Thymus (tissue), 11 donors: ENCODE measurements at regions not wholly inside any gene's neighbourhood (a gene's known extent, or its start where the extent isn't known, plus 50 kb on each side); places are given as distances from the start of the nearest gene placed in this dataset.

Experiments
- DNase-seq, 9 donors: peaks; one replicate each; pipeline ENCODE4 v3.0.0-alpha.2; 2013; ENCODE audit warnings: low spot score in 9 of 9, low read depth in 6 of 9, missing footprints in 1 of 9
- H3K27ac ChIP-seq, 2 donors: one replicate each; pipeline ENCODE4 v1.5.1; 2013; ENCODE audit warnings: control low read depth in 1 of 2, low read depth in 1 of 2, low read length in 1 of 2, mild to moderate bottlenecking in 1 of 2, moderate library complexity in 1 of 2
- H3K27me3 ChIP-seq, 2 donors: one replicate each; pipeline ENCODE4 v1.5.1; 2013; ENCODE audit warnings: low read length in 1 of 2; ENCODE audit not compliant: control insufficient read depth in 2 of 2, insufficient read depth in 1 of 2
- H3K36me3 ChIP-seq, 2 donors: one replicate each; pipeline ENCODE4 v1.5.1; 2013; ENCODE audit warnings: low read length in 1 of 2, mild to moderate bottlenecking in 1 of 2, moderate library complexity in 1 of 2; ENCODE audit not compliant: control insufficient read depth in 2 of 2, insufficient read depth in 2 of 2
- H3K4me1 ChIP-seq, 2 donors: one replicate each; pipeline ENCODE4 v1.5.1; 2013; ENCODE audit warnings: low read length in 2 of 2; ENCODE audit not compliant: control insufficient read depth in 2 of 2, insufficient read depth in 2 of 2
- H3K4me3 ChIP-seq, 2 donors: one replicate each; pipeline ENCODE4 v1.5.1; 2013; ENCODE audit warnings: low read length in 2 of 2, control low read depth in 1 of 2, mild to moderate bottlenecking in 1 of 2
- H3K9me3 ChIP-seq, 2 donors: one replicate each; pipeline ENCODE4 v1.5.1; 2013; ENCODE audit warnings: low read length in 1 of 2, mild to moderate bottlenecking in 1 of 2; ENCODE audit not compliant: control insufficient read depth in 2 of 2, insufficient read depth in 1 of 2
- whole genome bisulfite sequencing: extraction: QIAGEN DNeasy Blood & Tissue Kit; methylation state at CpG from one replicate; pipeline ENCODE4 v1.1.7; 2013; 5-methylcytosine and 5-hydroxymethylcytosine counted together
- donor health status: healthy.

DNA sequence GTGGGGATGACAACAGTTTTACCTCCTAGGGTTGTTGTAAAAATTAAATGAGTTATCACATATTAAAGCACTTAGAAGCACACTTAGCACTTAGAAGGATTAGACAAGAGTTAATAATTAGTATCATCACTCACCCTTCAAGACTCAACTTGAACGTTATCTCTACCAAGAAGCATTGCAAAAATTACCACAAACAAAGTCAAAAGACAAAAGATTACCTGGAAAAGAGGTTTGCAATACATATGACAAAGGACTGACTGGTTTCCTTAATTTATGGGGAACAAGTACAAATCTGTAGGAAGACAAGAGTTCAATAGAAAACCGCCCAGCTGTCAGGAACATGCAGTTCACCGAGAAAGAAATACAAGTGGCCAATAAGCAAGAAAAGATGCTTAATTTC lies 93.3 kb upstream of the ATP1A1 start:
- WGBS, result 93% methylated on average over 3 of the region's 3 CpGs
- no peaks in the 10 kb centered on the region for H3K9me3 ChIP-seq
- no peak for DNase-seq
- H3K4me1 ChIP-seq, result peaks cover 0 to under 1% of the 10 kb centered on the region in 2 donors
- H3K4me3 ChIP-seq, result no peak overlapping the region
- no peaks in the 10 kb centered on the region for H3K27me3 ChIP-seq
- no peaks in the 10 kb centered on the region for H3K36me3 ChIP-seq
- no peak overlapping the region for H3K27ac ChIP-seq

DNA sequence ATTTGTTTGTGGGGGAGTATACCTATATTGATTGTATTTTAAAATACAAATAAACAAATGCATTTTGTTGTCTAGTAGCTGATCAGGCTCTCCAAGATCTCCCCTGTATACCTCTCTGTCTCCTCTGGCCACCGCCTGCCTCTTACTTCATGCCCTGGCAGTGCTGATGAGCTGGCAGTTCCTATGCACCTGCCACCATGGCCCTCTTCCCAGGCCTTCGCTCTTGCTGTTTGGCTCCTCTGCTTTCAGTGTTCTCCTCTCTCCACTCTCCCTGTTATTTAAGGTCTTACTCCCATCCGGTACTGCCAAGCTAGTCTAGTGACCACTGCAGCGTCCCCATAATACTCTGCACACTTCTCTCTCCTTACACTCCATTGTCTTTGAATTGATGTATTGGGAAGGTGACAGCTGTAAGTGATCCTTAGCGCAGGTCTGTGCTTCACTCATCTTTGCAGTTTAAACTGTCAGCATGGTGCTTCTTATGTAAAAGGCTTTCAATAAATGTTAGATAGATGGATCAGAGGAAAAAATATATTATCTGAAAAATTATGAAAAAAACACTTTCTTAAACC lies 88.1 kb upstream of the ATP1A1 start:
- no peaks in the 10 kb centered on the region for H3K36me3 ChIP-seq
- 98% methylated on average over 5 of the region's 5 CpGs for WGBS
- no peaks in the 10 kb centered on the region for H3K9me3 ChIP-seq
- DNase-seq, result no peak
- no peak overlapping the region for H3K27ac ChIP-seq
- no peaks in the 10 kb centered on the region for H3K27me3 ChIP-seq
- H3K4me3 ChIP-seq, result no peak overlapping the region
- H3K4me1 ChIP-seq, result no peaks in the 10 kb centered on the region

DNA sequence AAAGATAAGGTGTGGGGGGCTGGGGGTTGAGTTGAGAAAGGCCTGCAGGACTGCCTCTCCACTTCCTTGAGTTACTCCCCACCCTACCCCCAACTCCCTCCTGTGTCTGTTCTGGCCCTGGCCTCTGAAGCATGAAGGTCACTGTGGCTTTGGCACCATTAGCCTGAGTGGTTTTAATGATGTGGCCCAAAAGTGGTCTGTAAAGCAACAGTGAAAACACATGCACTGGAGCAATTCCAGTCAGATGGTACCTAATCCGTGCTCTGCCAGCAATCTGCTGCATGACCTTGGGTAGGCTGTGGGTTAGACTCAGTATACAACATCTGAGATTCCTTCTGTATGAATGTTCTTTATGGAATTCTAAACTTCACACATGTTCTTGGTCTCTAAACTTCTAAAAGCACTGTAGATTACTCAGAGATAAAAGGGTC lies 86.5 kb upstream of the ATP1A1 start:
- Histone ChIP-seq H3K9me3 (no peaks in the 10 kb centered on the region), H3K36me3 (no peaks in the 10 kb centered on the region), H3K27me3 (no peaks in the 10 kb centered on the region), H3K4me3 (no peak overlapping the region), H3K27ac (no peak overlapping the region), H3K4me1 (no peaks in the 10 kb centered on the region)
- WGBS, result 100% methylated on average over 1 of the region's 1 CpG
- DNase-seq, result no peak

DNA sequence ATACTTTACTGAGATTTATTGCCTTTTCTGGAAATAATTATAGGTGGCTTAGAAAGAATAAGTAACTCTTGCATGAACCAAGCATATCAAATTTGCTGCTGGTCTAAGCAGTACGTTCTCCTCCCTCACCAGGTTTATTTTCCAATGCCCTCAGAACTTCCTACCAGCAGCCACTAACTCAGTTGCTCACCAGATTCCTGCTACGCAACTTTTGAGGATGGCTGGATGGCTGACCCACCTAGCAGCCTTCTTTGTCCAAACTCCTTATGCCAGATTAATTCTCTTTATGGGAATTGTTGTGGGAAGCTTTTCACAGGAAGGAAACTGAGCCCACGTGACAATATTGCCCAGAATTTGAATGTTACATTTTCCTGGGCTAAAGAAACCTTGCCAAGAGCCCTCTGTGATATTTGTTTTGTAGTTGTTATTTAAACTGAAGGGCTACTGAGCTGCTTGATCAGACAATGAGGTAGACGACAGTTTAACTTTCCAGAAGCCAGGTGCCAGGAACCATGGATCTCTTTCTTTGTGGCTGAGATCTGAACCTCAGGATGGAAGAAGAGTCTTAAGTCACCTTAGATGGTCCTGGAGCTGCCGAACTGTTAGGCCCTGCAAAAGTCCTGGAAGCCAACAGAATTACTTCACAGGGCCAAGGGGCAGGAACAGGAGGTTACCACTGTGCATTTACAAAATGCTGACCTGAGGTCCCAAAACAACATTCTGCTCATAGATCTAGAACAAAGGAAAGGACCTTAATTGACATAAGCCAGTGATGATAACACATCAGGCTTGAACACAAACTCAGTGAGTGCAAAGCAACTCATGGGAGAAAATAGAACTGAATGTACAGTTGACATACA lies 85.5 kb upstream of the ATP1A1 start:
- Histone ChIP-seq H3K27me3 (no peaks in the 10 kb centered on the region), H3K9me3 (no peaks in the 10 kb centered on the region), H3K4me3 (no peak overlapping the region), H3K27ac (no peak overlapping the region), H3K4me1 (no peaks in the 10 kb centered on the region), H3K36me3 (no peaks in the 10 kb centered on the region)
- WGBS, result 90% methylated on average over 5 of the region's 5 CpGs
- no peak for DNase-seq

DNA sequence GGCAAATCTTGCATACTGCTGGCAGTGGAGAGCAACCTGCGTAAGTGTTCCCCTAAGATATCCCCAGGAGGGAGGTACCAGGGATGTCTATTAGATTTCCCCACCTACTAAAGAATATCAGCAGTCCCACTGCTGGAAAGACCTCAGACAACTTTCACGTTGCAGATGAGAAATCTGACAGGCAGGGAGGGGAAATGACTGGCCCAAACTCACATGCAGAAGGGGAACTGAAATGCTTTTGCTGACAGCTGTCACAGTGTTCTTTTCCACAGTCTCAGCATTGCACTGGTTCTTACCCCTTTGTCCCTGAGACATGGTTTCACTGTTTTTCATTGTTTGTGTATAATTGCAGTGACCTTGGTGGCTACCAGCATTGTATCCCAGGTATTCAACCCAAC lies 84.8 kb upstream of the ATP1A1 start:
- WGBS, result 53% methylated on average over 2 of the region's 2 CpGs
- H3K36me3 ChIP-seq, result no peaks in the 10 kb centered on the region
- DNase-seq, result no peak
- no peaks in the 10 kb centered on the region for H3K27me3 ChIP-seq
- no peak overlapping the region for H3K4me3 ChIP-seq
- H3K27ac ChIP-seq, result no peak overlapping the region
- no peaks in the 10 kb centered on the region for H3K4me1 ChIP-seq
- no peaks in the 10 kb centered on the region for H3K9me3 ChIP-seq

DNA sequence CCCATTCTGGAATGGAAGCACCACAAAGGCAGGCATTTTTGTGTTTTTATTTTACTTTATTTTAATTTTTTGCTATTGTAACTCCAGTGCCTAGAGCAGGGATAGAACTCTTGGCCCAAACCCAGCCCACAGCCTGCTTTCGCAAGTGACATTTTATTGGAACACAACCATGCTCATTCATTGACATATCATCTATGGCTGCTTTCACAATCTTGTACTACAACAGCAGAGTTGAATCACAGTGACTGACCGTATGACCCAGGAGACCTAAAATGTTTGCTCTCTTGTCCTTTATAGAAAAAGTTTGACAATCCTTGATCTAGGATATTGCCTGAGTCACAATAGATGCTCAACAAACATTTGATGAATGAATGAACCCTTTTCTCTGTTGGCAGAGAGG lies 83.9 kb upstream of the ATP1A1 start:
- Histone ChIP-seq H3K27me3 (no peaks in the 10 kb centered on the region), H3K9me3 (no peaks in the 10 kb centered on the region), H3K4me3 (no peak overlapping the region), H3K4me1 (no peaks in the 10 kb centered on the region), H3K36me3 (no peaks in the 10 kb centered on the region), H3K27ac (no peak overlapping the region)
- DNase-seq, result no peak
- 98% methylated on average over 2 of the region's 2 CpGs for WGBS

DNA sequence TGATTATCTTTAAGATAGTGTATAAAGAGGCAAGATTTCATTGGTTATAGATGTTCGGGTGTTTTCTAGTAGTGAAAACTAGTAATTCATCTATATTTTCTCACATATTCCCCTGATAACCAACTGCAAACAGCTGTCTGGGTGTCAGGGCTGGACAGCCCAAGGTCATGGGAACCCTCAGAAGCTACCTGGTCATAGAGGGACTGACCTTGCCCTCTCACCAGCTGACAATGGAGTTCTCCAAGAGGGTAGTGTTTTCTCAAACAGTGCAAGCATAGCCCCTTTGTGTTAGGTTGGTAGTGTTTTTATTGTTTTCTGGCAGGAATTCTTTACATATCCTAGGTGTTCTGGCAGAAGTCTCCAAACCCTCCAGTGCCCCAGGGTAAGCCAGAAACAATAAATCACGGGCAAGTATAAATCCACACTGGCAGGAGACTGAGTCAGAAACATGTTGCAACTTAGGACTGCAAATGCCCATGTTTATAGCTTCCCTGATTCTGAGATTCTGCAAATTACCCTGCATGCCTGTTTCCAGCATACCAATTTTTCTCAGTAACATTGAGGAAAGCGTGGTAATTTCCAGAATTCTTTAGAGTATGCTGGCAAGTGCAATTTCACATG lies 82.8 kb upstream of the ATP1A1 start:
- 96% methylated on average over 3 of the region's 3 CpGs for WGBS
- no peaks in the 10 kb centered on the region for H3K27me3 ChIP-seq
- DNase-seq, result no peak
- no peak overlapping the region for H3K27ac ChIP-seq
- H3K9me3 ChIP-seq, result no peaks in the 10 kb centered on the region
- no peaks in the 10 kb centered on the region for H3K4me1 ChIP-seq
- H3K36me3 ChIP-seq, result no peaks in the 10 kb centered on the region
- H3K4me3 ChIP-seq, result no peak overlapping the region

DNA sequence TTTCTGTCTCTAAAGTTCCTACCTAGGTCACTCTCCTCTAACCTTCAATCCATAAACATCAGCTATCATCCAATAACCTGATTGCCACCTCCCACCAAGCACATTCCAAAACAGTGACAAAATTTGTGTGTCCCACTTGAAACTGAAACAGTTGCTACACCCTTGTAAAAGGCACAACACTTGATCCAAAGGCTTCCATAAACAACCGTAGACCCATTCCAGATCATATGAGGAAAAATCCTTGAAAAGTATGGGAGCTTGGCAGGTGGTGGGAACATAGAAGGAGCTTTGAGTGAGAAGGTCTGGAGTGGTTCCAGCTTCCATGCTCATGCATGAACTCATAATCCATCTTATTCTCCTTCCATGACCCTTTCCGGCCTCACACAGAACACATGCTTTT lies 82.0 kb upstream of the ATP1A1 start:
- 95% methylated on average over 2 of the region's 2 CpGs for WGBS

DNA sequence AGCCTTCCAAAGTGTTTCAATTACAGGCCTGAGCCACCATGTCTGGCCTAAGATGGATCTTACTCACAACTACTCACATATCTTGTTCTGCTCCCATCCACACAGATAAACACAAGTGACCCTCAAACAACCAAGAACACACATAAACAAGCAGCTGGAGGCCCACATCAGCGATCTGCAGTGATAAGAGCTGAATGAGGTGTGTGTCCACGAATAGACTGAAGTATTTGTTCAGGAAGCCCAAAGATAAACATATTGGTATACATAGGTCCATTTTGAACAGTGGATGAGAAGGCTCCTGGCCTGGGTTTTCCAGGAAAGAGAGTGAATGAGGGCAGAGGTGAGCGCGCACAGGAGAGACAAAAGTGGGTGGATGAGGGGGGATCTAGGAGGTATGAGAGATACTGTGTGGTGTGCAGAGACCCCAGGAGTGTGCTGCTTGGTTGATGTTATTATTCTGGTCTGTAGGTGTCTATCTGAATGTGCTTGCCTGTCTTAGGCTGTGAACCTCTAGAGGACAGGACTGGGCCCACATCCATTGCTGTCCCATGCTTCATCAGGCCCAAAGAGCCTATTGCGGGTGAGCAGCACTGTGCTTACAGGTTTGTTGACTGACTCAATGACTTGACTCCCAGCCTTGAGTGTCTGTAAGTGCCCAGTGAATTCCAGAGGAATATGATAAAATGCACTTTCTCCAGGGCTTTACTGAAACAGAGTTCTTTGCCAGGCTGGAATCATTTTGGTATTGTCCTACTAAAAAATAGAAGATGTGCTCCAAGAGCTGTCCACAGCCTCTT lies 79.9 kb upstream of the ATP1A1 start:
- 75% methylated on average over 5 of the region's 5 CpGs for WGBS
- Histone ChIP-seq H3K27me3 (no peaks in the 10 kb centered on the region), H3K36me3 (no peaks in the 10 kb centered on the region), H3K4me1 (no peaks in the 10 kb centered on the region), H3K9me3 (peaks cover 0 to 5% of the 10 kb centered on the region in 2 donors), H3K4me3 (no peak overlapping the region), H3K27ac (no peak overlapping the region)
- DNase-seq, result no peak

More for the DNA sequence above, 82.0 kb upstream of the ATP1A1 start:
- H3K4me3 ChIP-seq, result no peak overlapping the region
- no peak for DNase-seq
- no peaks in the 10 kb centered on the region for H3K9me3 ChIP-seq
- H3K27ac ChIP-seq, result no peak overlapping the region
- no peaks in the 10 kb centered on the region for H3K36me3 ChIP-seq
- H3K4me1 ChIP-seq, result no peaks in the 10 kb centered on the region
- H3K27me3 ChIP-seq, result no peaks in the 10 kb centered on the region
